Tongue (tissue), 1 donor: ENCODE measurements at regions not wholly inside any gene's neighbourhood (a gene's known extent, or its start where the extent isn't known, plus 50 kb on each side); places are given as distances from the start of the nearest gene placed in this dataset.

Experiments used
- DNase-seq: peaks from one replicate; pipeline ENCODE4 v3.0.0-alpha.2; 2015

DNA sequence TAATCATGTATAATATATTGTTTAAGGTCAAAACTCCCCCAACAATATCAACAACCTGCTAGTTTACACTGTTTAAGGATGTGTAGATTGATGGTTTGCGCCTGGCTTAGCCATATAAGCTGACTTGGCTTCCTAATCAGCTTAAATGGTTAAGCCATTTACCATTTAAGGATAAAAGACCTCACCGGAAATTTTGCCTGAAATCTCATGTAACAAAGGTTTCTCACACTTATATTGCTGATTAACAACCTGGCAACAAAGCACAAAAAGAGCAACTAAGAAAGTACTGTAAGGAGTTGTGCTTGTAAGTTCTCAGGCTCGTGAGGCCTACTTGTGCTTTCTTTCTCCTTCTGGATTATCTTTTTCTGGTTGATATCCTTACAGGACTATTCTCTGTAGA, 485.2 kb downstream of the GABRG1 start:
- no peak for DNase-seq

DNA sequence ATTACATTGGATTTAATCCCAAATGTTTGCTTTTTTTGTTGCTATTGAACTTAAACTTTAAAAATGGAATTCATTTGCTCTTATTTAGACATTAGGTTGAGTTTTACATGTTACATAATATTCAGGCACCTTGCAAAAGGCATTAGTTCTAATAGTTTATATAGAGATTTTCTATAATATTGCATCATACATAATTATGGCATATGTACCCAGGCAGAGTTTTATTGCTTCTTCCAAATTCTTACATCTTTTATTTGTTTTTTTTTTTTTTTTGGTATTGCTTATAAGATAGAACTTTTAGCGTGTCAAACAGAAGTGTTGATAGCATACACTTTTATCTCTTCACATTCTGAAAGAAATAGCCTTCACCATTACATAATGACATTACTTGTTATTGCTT, 487.7 kb downstream of the GABRG1 start:
- no peak for DNase-seq

DNA sequence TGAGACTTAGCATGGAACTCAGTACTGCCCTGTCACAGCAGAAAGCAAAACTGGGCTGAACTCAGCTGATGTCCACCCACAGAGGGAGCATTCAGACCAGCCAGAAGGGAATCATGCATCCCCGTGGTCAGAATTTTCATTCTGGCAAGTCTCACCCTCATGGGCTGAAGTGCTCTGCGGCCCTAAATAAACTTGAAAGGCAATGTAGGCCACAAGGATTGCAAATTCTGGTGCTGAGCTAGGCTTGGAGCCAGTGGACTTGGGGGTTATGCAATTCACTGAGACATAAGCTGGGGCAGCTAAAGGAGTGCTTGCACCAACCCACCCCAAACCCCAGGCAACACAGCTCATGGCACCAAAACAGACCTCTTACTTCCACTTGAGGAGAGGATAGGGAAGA, 494.1 kb downstream of the GABRG1 start:
- no peak for DNase-seq

DNA sequence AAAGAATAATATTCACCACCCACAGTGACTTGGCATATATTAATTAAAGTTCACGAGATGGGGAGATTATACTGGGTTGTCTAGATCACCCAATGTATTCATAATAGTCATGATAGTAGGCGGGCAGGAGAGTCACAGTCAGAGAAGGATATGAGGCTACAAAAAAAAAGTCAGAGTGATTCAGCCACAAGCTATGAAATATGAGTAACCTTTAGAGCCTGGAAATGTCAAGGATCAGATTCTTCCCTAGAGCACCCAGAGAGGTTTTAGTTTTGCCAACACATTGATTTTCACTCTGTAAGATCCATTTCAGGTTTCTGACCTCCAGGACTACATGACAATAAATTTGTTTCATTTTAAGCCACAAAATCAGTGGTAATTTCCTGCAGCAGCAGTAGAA, 501.9 kb downstream of the GABRG1 start:
- no peak for DNase-seq

DNA sequence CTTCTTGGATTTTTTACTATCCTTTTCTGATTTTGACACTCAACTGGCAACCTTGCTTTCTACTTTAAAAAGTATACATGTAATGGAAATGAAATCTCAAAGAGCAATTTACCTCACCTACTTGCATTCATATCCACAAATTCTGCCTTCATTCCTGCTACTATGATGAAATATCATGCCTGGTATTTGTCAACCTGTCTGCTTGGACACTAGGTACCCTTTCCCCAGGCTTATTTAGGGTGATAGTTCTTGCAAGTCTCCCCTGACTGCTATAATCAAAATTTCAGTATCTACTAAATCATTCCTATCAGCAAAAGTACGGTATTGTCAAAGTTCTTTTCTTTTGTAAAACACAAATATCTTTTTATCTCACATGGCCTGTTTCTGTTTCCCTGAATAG, 503.0 kb downstream of the GABRG1 start:
- DNase-seq = no peak

DNA sequence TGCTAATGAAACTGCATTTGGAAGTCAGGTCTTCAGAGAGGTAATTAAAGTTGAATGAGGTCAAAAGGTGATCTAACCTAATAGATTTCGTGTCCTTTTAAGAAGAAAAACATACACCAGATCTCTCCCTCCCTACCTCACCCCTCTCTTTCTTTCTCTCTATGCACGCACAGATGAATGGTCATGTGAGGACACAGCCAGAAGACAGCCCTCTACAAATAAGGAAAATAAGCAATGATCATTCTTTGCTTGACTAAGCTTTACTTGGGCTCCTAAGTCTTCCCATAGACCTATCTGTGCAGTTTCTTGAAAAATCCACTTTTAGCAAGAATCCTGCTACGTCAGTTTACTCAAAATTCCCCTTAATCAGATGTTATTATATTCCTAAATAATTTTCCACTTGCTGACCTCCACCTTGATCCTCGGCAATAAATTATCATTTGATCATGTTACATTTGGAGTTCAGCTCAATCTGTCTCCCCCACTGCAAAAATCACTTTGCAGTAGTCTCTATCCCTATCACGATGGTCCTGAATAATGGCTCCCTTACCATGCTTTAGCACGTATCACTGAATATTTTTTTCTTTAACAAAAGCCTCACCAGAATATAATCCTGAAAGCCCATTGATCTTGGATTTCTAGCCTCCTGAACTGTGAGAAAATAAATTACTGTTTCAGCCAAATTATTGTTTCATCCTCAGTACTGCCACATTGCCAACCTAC, 527.3 kb downstream of the GABRG1 start:
- no peak for DNase-seq

DNA sequence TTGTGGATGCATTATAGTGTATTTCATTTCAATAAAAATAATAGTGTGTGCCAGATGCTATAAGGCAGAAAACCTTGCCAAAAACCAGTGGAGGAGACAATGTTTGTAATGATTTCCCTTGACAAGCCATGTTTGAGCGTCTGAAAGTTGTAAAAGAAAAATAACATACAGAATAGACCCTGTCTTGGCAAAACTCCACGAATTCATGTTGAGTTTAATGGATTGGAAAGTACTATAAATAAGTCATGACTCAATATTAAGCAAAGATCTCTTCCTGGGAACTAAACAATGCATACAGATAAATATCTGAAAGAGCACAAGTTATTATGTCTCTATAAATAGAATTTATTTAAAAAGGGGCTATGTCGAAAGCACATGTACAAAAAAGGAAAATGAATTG, 543.5 kb downstream of the GABRG1 start:
- DNase-seq = peak; percentile 62

DNA sequence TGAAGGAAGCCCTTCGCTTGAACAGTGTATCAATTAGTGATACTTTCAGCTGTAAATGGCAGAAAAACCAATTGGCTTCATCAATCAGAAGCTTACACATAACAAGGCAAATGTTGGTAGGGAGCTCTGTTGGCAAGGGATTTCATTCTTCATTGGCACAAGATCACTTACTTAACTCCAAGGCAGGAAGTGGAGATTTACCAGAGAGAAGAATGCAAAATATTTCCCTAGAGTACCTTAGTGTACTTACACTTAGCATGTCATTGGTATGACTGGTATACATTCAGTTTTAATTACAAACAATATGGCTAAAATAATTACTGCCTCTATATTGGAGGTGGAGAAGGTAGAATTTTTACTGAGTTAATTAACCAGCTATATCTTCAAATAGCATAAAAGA, 545.0 kb downstream of the GABRG1 start:
- DNase-seq = no peak

DNA sequence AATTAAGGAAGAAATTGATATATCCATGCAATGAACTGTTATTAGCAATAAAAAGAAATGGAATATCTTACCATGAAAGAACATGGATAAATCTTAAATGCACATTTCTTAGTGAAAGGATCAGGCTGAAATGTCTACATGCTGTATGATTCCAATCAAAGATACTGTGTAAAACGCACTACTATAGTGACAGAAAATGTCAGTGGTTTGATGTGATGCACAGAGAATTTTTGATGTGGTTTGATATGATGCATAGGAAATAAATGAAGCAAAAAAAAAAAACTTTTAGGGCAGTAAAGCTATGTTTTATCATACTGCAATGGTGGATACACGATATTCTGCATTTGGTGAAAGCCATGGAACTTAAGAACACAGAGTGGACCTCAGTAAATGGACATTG, 547.6 kb downstream of the GABRG1 start:
- DNase-seq = no peak

DNA sequence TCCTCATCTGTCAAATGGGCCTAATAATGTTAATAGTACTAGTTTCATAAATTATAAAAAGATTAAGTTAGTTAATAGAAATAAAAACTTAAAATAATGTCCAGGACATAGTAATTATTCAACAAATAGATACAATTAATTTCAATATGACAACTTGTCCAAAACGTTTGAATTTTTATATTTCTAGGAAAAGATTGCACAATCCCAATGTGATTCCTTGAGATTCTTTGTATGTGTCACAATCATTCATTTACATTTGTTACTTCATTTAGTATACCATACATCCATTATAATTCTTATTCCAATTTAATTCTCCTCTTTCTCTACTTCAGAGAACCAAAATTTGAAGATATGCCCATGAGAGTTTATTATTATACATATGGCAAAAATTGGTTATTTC, 554.2 kb downstream of the GABRG1 start:
- DNase-seq = no peak

DNA sequence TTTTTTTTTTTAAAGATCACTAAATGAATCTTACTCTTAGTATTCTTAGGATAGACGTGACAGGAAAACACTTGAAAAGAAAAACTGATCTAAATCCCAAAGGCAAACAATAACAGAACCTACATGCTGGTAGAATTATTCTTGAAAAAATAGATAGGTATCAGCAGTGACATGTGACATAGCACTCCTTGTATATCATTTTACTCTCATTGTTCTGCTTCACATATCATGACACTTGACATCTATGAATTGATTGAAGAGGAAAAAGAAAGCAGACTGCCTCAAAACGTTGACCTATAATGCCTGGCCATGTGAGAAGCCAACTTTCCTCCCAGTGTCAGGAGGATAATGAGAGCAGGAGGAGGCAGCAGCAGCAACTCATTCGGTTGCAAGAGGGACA, 555.2 kb downstream of the GABRG1 start:
- no peak for DNase-seq

DNA sequence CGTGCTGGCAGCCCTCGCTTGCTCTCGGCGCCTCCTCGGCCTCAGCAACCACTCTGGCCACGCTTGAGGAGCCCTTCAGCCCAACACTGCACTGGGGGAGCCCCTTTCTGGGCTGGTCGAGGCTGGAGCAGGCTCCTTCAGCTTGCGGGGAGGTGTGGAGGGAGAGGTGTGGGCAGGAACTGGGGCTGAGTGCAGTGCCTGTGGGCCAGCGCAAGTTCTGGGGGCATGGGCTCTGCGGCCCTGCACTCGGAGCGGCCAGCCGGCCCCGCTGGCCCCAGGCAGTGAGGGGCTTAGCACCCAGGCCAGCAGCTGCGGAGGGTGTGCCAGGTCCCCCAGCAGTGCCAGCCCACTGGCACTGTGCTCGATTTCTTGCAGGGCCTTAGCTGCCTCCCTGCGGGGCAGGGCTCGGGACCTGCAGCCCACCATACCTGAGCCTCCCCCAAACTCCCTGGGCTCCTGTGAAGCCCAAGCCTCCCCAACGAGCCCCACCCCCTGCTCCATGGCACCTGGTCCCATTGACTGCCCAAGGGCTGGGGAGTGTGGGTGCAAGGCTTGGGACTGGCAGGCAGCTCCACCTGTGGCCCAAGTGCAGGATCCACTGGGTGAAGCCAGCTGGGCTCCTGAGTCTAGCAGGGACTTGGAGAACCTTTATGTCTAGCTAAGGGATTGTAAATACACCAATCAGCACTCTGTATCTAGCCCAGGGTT, 556.8 kb downstream of the GABRG1 start:
- DNase-seq = no peak

DNA sequence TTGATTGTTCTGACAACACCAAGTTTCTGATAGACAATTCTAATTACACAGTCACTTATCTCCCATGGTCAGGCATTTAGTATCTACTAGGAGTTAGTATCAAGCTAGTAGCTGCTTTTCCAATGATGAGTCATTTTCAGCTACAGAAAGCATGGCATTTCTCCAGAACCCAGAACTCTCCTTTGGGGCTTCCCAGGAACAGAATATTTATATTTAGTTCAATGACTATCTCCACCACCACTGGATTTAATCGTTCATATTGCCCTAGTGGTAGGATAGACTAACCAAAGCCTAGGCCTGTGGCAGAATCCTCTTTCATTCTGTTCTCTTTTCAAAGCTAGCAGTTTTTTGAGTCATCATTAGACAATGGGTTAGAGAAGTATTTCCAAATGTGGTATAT, 569.4 kb downstream of the GABRG1 start:
- no peak for DNase-seq

DNA sequence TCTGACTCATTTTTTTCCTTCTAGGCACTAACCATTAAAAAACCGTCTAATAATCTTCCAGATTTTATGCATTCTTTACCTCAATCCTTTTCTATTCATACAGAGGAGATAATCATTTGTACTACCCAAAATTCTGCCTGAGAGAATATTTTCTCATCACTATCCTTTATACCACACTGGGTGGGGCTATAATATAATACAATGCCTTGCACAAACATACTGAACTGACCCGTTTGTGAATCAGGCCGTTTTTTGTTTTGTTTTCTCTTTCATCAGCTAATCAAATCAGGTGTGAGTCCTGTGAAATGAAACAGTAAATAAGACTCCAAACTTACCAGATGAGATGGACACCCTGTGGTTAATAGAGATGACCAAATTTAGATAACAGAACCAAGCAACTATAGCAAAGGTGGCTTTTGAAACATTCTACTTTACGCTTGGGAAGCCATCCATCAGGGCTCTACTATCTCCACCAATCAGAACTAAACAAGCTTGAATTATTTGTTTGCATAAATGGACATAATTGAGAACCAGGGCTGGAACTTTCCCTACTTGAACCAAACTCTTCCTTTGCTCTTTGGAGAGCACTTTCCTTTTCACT, 573.0 kb downstream of the GABRG1 start:
- DNase-seq = no peak

DNA sequence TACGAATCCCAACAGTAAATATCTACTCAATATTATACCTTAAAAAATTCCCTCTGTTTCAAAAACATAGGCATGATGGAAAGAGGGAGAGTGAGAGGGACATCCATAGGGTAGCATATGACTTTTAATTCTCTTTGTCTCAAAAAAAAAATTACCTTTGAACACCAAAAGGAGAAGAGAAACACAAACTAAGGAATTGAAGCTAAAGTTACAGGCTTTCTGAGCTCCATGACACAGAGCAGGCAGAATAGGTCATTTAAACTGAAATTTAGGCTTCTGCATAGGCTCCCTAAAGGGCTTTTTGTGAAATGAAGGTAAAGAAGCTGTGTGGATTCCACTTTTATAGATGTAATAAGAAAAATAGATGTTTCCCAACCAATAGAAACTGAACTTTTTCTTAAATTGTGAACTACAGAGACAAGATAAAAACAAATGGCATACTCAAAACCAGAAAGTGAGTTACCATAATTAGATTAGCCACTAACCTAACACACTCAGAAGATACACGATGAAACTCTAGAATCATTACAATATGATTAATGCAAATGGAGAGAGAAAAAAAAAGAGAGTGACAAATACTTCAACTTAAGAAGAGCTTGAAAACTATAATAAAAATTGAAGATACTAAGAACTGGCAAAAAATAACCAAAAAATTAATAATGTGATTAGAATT, 584.6 kb downstream of the GABRG1 start:
- DNase-seq = no peak

DNA sequence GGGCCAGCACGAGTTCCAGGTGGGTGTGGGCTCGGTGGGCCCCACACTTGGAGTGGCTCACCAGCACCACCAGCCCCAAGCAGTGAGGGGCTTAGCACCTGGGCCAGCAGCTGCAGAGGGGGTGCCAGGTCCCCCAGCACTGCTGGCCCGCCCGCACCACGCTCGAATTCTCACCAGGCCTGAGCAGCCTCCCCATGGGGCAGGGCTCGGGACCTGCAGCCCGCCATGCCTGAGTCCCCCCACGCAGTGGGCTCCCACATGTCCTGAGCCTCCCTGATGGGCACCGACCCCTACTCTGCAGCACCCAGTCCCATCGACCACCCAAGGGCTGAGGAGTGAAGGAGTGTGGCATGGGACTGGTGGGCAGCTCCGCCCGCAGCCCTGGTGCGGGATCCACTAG, 593.4 kb downstream of the GABRG1 start:
- no peak for DNase-seq

DNA sequence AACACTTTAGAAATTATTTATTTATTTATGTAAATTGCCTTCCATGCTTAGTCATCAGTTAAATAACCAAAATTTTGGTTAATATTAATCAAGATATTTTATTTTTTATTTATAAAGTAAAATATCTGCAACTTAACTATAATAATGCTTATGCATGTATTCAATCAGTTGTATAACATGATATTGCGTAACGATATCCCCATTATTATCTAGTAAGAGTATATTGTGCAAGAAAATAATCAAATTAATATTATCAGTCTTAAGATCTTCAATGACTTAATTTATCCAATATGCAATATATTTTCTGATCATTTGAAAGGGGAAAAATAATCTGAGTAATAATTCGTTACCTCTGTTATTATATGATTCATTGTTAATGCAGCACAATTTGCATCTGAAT, 596.7 kb downstream of the GABRG1 start:
- DNase-seq = no peak

DNA sequence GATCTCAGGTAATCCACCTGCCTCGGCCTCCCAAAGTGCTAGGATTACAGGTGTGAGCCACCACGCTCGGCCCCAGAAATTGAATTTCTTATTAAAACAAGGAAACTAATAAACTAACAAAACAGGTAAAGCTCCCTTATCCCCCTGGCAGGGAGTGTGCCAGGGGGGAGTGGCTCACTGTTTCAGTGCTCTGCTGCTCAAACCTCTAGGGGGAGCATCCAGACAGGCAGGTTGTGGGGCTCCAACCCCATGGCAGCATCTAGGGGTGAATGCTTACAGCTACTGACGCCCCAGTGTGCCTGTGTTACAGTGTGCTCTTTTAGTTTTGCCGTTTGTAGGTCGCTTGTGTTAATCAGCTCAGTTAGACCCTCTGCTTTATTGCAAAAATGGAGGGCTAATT, 605.0 kb downstream of the GABRG1 start:
- no peak for DNase-seq

DNA sequence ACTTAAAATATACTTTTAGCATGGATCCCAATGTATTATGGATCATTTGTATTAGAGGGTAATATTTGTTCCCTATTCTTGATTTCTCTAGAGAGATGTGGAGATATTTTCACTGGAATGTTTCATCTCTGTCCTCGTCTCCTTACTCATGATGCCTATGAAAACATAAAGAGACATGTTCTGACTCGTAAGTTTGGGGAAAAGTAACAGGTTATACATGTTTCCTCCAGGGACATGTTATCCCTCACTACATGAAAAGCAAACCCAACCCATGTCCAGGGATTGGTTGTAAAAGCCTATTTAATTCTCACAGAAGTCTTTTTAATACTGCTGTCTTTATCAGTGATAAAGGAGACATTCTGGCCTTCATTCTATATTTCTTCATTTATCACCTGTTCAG, 621.4 kb downstream of the GABRG1 start:
- DNase-seq = no peak

DNA sequence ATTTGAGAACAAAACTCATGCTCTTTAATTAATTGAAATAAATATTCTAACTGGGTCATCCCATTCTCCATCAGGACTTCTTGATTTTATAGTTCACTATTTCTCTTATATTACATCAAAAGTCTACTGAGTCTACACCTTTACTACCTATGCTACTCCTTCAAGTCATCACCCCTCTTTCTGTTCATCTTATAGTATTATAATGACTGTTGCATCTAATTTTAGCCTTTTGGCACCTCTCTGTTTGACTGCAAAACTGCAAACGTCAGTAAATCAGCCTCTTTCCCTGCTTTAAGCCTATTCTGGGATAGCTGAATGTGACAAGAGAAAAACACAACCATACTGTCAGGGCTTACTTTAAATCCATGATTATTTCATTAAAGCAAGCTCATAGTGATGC, 639.1 kb downstream of the GABRG1 start:
- no peak for DNase-seq

DNA sequence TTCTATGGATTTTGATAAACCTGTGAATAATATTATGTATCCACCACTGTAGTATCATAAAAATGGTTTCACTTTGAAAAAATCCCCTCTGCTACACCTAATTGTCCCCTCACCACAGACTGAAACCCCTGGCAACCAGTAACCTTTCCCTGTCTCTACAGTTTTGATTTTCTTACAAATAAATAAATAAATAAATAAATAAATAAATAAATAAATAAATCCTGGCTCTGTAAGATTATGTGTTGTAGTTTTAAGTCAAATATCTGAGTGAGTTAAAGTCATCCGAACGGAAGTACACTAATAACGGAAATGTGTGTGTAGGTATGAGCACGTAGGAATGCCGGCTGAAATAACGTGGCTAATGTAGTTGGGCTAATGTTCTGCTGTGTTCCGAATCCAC, 641.5 kb downstream of the GABRG1 start:
- no peak for DNase-seq

DNA sequence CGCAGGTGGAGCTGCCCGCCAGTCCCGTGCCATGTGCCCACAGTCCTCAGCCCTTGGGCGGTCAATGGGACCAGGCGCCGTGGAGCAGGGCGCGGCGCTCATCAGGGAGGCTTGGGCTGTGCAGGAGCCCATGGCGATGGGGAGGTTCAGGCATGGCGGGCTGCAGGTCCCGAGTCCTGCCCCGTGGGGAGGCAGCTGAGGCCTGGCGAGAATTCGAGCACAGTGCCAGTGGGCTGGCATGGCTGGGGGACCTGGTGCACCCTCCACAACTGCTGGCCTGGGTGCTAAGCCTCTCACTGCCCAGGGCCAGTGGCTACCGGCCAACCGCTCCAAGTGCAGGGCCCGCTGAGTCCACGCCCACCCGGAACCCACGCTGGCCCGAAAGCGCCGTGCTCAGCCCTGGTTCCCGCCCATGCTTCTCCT, 646.5 kb downstream of the GABRG1 start:
- no peak for DNase-seq

DNA sequence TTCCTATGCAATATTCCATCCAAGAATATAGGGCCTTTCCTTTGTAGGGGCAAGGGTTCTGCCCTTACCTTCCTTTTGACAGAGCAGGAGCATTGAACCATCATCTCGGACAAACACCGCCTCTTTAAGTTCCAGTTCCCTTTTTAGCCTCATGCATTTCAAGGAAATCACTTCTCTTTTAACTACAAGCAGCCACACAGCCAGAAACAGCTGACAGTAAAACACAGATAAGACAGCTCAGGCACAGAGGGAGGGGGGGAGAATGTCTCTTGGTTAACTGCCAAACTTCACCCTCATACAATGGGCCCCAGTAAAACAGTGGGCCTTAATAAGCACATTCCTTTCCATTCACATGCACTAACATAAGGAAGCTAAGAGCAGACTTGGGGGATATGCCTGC, 648.3 kb downstream of the GABRG1 start:
- peak; percentile 4 for DNase-seq
